WTC11 (cell line): ENCODE measurements at regions not wholly inside any gene's neighbourhood (a gene's known extent, or its start where the extent isn't known, plus 50 kb on each side); places are given as distances from the start of the nearest gene placed in this dataset.

Source experiments
- ATAC-seq: fragments of 200-7000 bp; cut with Tn5 transposase; 2 replicates; pipeline ENCODE4 v1.10.0; 2021; ENCODE audit warnings: mild to moderate bottlenecking, moderate library complexity
- CTCF ChIA-PET: fragments of 300-600 bp; sonication (Branson Sonifier 250); formaldehyde crosslinking; loops from one replicate; lab custom pipeline; 2021; ENCODE audit warnings: antibody characterized with exemption; lab: Charles Lee
- POLR2A ChIA-PET: fragments of 350-600 bp; sonication (Branson Sonifier 250); formaldehyde crosslinking; loops from one replicate; lab custom pipeline; 2021; ENCODE audit warnings: antibody characterized with exemption; lab: Charles Lee
- DNase-seq: peaks from one replicate; pipeline ENCODE4 v3.0.0; 2021; ENCODE audit warnings: low spot score
- H3K27ac Mint-ChIP-seq: 2 replicates; pipeline ENCODE4 v1.8.0; 2021; ENCODE audit warnings: mixed read lengths
- H3K27me3 Mint-ChIP-seq: 2 replicates; pipeline ENCODE4 v1.8.0; 2021; ENCODE audit warnings: low read depth, mild to moderate bottlenecking, moderate library complexity, mixed read lengths
- H3K36me3 Mint-ChIP-seq: 2 replicates; pipeline ENCODE4 v1.8.0; 2021; ENCODE audit warnings: mixed read lengths
- H3K4me1 Mint-ChIP-seq: 2 replicates; pipeline ENCODE4 v1.8.0; 2022; ENCODE audit warnings: mixed read lengths
- H3K4me3 Mint-ChIP-seq: 2 replicates; pipeline ENCODE4 v1.8.0; 2021; ENCODE audit warnings: mild to moderate bottlenecking, moderate library complexity, mixed read lengths
- H3K9me3 Mint-ChIP-seq: 2 replicates; pipeline ENCODE4 v1.8.0; 2021; ENCODE audit warnings: mixed read lengths
- ATF3 ChIP-seq: sonication (generic); formaldehyde crosslinking; conservative IDR thresholded peaks from 2 replicates; pipeline ENCODE4 v1.8.1; 2022; ENCODE audit warnings: mild to moderate bottlenecking, missing genetic modification reagents
- E2F4 ChIP-seq: sonication (generic); formaldehyde crosslinking; IDR thresholded peaks from 2 replicates; pipeline ENCODE4 v1.8.1; 2022; ENCODE audit warnings: low read depth, mild to moderate bottlenecking, moderate library complexity, missing genetic modification reagents, borderline replicate concordance
- FOXJ3 ChIP-seq: sonication (generic); formaldehyde crosslinking; IDR thresholded peaks from 2 replicates; pipeline ENCODE4 v1.9.0; 2021; ENCODE audit warnings: missing genetic modification reagents, mild to moderate bottlenecking, borderline replicate concordance
- FOXP1 ChIP-seq: sonication (generic); formaldehyde crosslinking; IDR thresholded peaks from 2 replicates; pipeline ENCODE4 v1.8.0; 2022; ENCODE audit warnings: missing genetic modification reagents, mild to moderate bottlenecking, moderate library complexity, borderline replicate concordance
- IRF2 ChIP-seq: sonication (generic); formaldehyde crosslinking; IDR thresholded peaks from 2 replicates; pipeline ENCODE4 v1.8.0; 2022; ENCODE audit warnings: low read depth, missing genetic modification reagents, borderline replicate concordance
- OVOL2 ChIP-seq: fragments of 250-450 bp; sonication (Bioruptor Pico); IDR thresholded peaks from 2 replicates; pipeline ENCODE4 v1.9.0; 2021; ENCODE audit warnings: mild to moderate bottlenecking, borderline replicate concordance
- PRDM15 ChIP-seq: sonication (generic); formaldehyde crosslinking; IDR thresholded peaks from 2 replicates; pipeline ENCODE4 v1.8.0; 2022; ENCODE audit warnings: missing genetic modification reagents
- SOX15 ChIP-seq: fragments of 250-450 bp; sonication (Bioruptor Pico); IDR thresholded peaks from 2 replicates; pipeline ENCODE4 v1.9.0; 2021; ENCODE audit warnings: mild to moderate bottlenecking
- SP1 ChIP-seq: sonication (generic); formaldehyde crosslinking; conservative IDR thresholded peaks from 2 replicates; pipeline ENCODE4 v1.8.1; 2022; ENCODE audit warnings: missing genetic modification reagents
- TEAD1 ChIP-seq: sonication (generic); formaldehyde crosslinking; IDR thresholded peaks from 2 replicates; pipeline ENCODE4 v1.8.0; 2022; ENCODE audit warnings: mild to moderate bottlenecking, missing genetic modification reagents
- TEAD4 ChIP-seq: sonication (generic); formaldehyde crosslinking; IDR thresholded peaks from 2 replicates; pipeline ENCODE4 v1.8.0; 2022; ENCODE audit warnings: mild to moderate bottlenecking, missing genetic modification reagents
- ZNF121 ChIP-seq: sonication (generic); formaldehyde crosslinking; IDR thresholded peaks from 2 replicates; pipeline ENCODE4 v1.8.0; 2023; ENCODE audit warnings: missing genetic modification reagents
- ZNF219 ChIP-seq: sonication (generic); formaldehyde crosslinking; IDR thresholded peaks from 2 replicates; pipeline ENCODE4 v1.8.0; 2023; ENCODE audit warnings: missing genetic modification reagents, mild to moderate bottlenecking, borderline replicate concordance
- ZNF232 ChIP-seq: sonication (generic); formaldehyde crosslinking; IDR thresholded peaks from 2 replicates; pipeline ENCODE4 v1.8.0; 2022; ENCODE audit warnings: mild to moderate bottlenecking, missing genetic modification reagents
- ZNF416 ChIP-seq: fragments of 250-450 bp; sonication (Bioruptor Pico); IDR thresholded peaks from 2 replicates; pipeline ENCODE4 v1.9.0; 2021; ENCODE audit warnings: mild to moderate bottlenecking, inconsistent platforms
- ZNF425 ChIP-seq: fragments of 250-450 bp; sonication (Bioruptor Pico); conservative IDR thresholded peaks from 2 replicates; pipeline ENCODE4 v1.9.0; 2021; ENCODE audit warnings: mild to moderate bottlenecking
- TF ChIP-seq, protein P1 (sequence below): sonication (generic); formaldehyde crosslinking; IDR thresholded peaks from 2 replicates; pipeline ENCODE4 v1.8.1; 2022; ENCODE audit warnings: mild to moderate bottlenecking, missing genetic modification reagents, moderate library complexity, borderline replicate concordance
- TF ChIP-seq, protein P2 (sequence below): sonication (generic); formaldehyde crosslinking; IDR thresholded peaks from 2 replicates; pipeline ENCODE4 v1.8.1; 2023; ENCODE audit warnings: mild to moderate bottlenecking, missing genetic modification reagents

GRCh38 chr18:5738526-5738925, 156.8 kb downstream of the TMEM200C start (continued):
- TF ChIP-seq ZNF425 (CRISPR knock-in tag): no peak
- TF ChIP-seq TEAD4 (CRISPR knock-in tag): no peak
- TF ChIP-seq ZNF416 (CRISPR knock-in tag): no peak

DNA sequence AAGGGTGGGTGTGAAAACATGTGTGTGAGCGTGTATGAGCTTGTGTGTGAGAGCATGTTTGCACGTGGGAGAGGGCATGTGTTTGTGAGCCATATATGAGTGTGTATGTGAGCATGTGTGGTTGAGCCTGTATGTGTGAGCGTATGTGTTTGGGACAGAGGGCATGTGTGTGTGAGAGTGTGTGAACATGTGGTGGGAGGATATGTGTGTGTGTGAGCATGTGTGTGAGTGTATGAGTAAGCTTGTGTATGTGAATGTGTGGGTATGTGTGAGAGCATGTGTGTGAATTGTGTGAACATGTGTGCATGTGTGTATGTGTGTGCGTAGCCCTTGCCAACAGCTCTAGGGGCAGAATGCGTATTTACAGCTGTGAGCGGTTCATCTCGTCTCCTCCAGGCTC, 163.0 kb downstream of the TMEM200C start:
- peaks cover 15% of the 10 kb centered on the region for H3K27me3 Mint-ChIP-seq
- H3K36me3 Mint-ChIP-seq: no peaks in the 10 kb centered on the region
- no peak overlapping the region for H3K4me3 Mint-ChIP-seq
- DNase-seq (no peak), ATAC-seq (no peak)
- ChIA-PET CTCF (no interaction called here), POLR2A (no interaction called here)
- no peak overlapping the region for H3K27ac Mint-ChIP-seq
- TF ChIP-seq TEAD1 (CRISPR knock-in tag) (no peak), ZNF232 (CRISPR knock-in tag) (no peak), IRF2 (CRISPR knock-in tag) (no peak), ZNF425 (CRISPR knock-in tag) (no peak), SP1 (CRISPR knock-in tag) (no peak), ZNF219 (CRISPR knock-in tag) (no peak), PRDM15 (CRISPR knock-in tag) (no peak), TEAD4 (CRISPR knock-in tag) (no peak), SOX15 (CRISPR knock-in tag) (no peak), FOXP1 (no peak), OVOL2 (no peak), ZNF121 (CRISPR knock-in tag) (no peak), FOXJ3 (CRISPR knock-in tag) (no peak), E2F4 (no peak), ATF3 (CRISPR knock-in tag) (no peak)
- TF ChIP-seq, protein P1, sequence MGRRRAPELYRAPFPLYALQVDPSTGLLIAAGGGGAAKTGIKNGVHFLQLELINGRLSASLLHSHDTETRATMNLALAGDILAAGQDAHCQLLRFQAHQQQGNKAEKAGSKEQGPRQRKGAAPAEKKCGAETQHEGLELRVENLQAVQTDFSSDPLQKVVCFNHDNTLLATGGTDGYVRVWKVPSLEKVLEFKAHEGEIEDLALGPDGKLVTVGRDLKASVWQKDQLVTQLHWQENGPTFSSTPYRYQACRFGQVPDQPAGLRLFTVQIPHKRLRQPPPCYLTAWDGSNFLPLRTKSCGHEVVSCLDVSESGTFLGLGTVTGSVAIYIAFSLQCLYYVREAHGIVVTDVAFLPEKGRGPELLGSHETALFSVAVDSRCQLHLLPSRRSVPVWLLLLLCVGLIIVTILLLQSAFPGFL (CRISPR knock-in tag): no peak
- TF ChIP-seq, protein P2, sequence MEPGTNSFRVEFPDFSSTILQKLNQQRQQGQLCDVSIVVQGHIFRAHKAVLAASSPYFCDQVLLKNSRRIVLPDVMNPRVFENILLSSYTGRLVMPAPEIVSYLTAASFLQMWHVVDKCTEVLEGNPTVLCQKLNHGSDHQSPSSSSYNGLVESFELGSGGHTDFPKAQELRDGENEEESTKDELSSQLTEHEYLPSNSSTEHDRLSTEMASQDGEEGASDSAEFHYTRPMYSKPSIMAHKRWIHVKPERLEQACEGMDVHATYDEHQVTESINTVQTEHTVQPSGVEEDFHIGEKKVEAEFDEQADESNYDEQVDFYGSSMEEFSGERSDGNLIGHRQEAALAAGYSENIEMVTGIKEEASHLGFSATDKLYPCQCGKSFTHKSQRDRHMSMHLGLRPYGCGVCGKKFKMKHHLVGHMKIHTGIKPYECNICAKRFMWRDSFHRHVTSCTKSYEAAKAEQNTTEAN (CRISPR knock-in tag): no peak
- H3K4me1 Mint-ChIP-seq: peaks cover 11% of the 10 kb centered on the region
- H3K9me3 Mint-ChIP-seq: no peaks in the 10 kb centered on the region
